ENCODE measurements at regions not wholly inside any gene's neighbourhood (a gene's known extent, or its start where the extent isn't known, plus 50 kb on each side); places are given as distances from the start of the nearest gene placed in this dataset.

- DNase-seq, result no peak
Measured at GRCh38 chr16:85366031-85366763, 246.9 kb upstream of the GSE1 start.

GRCh38 chr16:85367485-85367884 is 245.6 kb upstream of the GSE1 start:
- no peak for DNase-seq

GRCh38 chr16:85369060-85369459 is 244.1 kb upstream of the GSE1 start:
- DNase-seq, result no peak

GRCh38 chr16:85369741-85370528 is 243.2 kb upstream of the GSE1 start:
- DNase-seq, result peak; percentile 4

GRCh38 chr16:85370543-85370880 is 242.6 kb upstream of the GSE1 start:
- no peak for DNase-seq

- no peak for DNase-seq
Measured at GRCh38 chr16:85370881-85371651, 242.1 kb upstream of the GSE1 start.

- DNase-seq, result no peak
Measured at GRCh38 chr16:85371948-85372347, 241.2 kb upstream of the GSE1 start.

- no peak for DNase-seq
Measured at GRCh38 chr16:85372627-85373372, 240.3 kb upstream of the GSE1 start.

GRCh38 chr16:85373741-85374570 is 239.2 kb upstream of the GSE1 start:
- DNase-seq, result no peak

- no peak for DNase-seq
Measured at GRCh38 chr16:85374571-85374872, 238.6 kb upstream of the GSE1 start.

- no peak for DNase-seq
Measured at GRCh38 chr16:85375282-85375681, 237.8 kb upstream of the GSE1 start.

GRCh38 chr16:85376292-85377095 is 236.6 kb upstream of the GSE1 start:
- DNase-seq, result no peak

GRCh38 chr16:85377388-85378144 is 235.6 kb upstream of the GSE1 start:
- DNase-seq, result no peak

- no peak for DNase-seq
Measured at GRCh38 chr16:85378145-85379040, 234.7 kb upstream of the GSE1 start.

- no peak for DNase-seq
Measured at GRCh38 chr16:85379041-85380001, 233.8 kb upstream of the GSE1 start.

GRCh38 chr16:85380002-85380395 is 233.1 kb upstream of the GSE1 start:
- no peak for DNase-seq

GRCh38 chr16:85380905-85381737 is 232.0 kb upstream of the GSE1 start:
- DNase-seq, result no peak

Measured in NCI-H526 treated with DMSO at 0.1 percent for 48 hours (cell line).